H1 (cell line): ENCODE measurements at regions not wholly inside any gene's neighbourhood (a gene's known extent, or its start where the extent isn't known, plus 50 kb on each side); places are given as distances from the start of the nearest gene placed in this dataset.

Source experiments
- CTCF ChIA-PET: fragments of 300-600 bp; sonication (Branson Sonifier 250); formaldehyde crosslinking; loops from one replicate; lab custom pipeline; 2021; ENCODE audit not compliant: partially characterized antibody; lab: Charles Lee
- POLR2A ChIA-PET: fragments of 300-600 bp; sonication (Branson Sonifier 250); formaldehyde crosslinking; loops from one replicate; lab custom pipeline; 2021; ENCODE audit warnings: inconsistent platforms; ENCODE audit not compliant: partially characterized antibody; lab: Charles Lee
- DNase-seq, 2 experiments: peaks; one replicate each; pipeline versions ENCODE4 v3.0.0 to v3.0.0-alpha.2; 2010 to 2022; ENCODE audit warnings: low spot score in 2 of 2, low read depth in 1 of 2, mixed read lengths in 1 of 2
- FAIRE-seq: peaks from 2 replicates; lab custom pipeline; 2011; peaks lifted over from hg19 to GRCh38; lab: Jason Lieb, UNC
- H2AFZ ChIP-seq: 2 replicates; pipeline ENCODE4 v1.8.1; 2012; ENCODE audit warnings: low read length, inconsistent platforms
- H2AK5ac ChIP-seq: 2 replicates; pipeline ENCODE4 v1.6.1; 2013; ENCODE audit warnings: low read depth, low read length
- H2BK120ac ChIP-seq: replicated peaks from 2 replicates; pipeline ENCODE3; 2013; ENCODE audit warnings: low read depth, low read length, inconsistent platforms
- H2BK12ac ChIP-seq: 2 replicates; pipeline ENCODE4 v1.6.1; 2013; ENCODE audit warnings: low read depth, low read length
- H2BK15ac ChIP-seq: 2 replicates; pipeline ENCODE4 v1.6.1; 2013; ENCODE audit warnings: low read length
- H2BK20ac ChIP-seq: 2 replicates; pipeline ENCODE4 v1.6.1; 2013; ENCODE audit warnings: low read length
- H2BK5ac ChIP-seq: 2 replicates; pipeline ENCODE4 v1.6.1; 2013; ENCODE audit warnings: low read depth, low read length
- H3K14ac ChIP-seq: 2 replicates; pipeline ENCODE4 v1.6.1; 2013; ENCODE audit warnings: inconsistent platforms; ENCODE audit not compliant: insufficient read length
- H3K18ac ChIP-seq: 2 replicates; pipeline ENCODE4 v1.6.1; 2013; ENCODE audit warnings: low read length; ENCODE audit errors: extremely low read depth
- H3K23ac ChIP-seq: 2 replicates; pipeline ENCODE4 v1.6.1; 2013; ENCODE audit warnings: inconsistent platforms; ENCODE audit not compliant: insufficient read length
- H3K23me2 ChIP-seq: 2 replicates; pipeline ENCODE4 v1.6.1; 2013; ENCODE audit warnings: low read depth, low read length
- H3K27ac ChIP-seq: 2 replicates; pipeline ENCODE4 v1.6.1; 2011; ENCODE audit warnings: low read depth, low read length, inconsistent platforms
- H3K27me3 ChIP-seq, 4 experiments: replicated peaks in 1 of 4; 1 replicate in 1 of 4; 2 replicates in 3 of 4; pipeline versions ENCODE4 v1.6.1 to v1.8.1; 2011 to 2013; ENCODE audit warnings: low read length in 3 of 4, mild to moderate bottlenecking in 3 of 4, inconsistent platforms in 2 of 4, mixed read lengths in 2 of 4, moderate library complexity in 1 of 4; ENCODE audit not compliant: control insufficient read depth in 3 of 4, insufficient read depth in 3 of 4; ENCODE audit errors: extremely low read depth in 1 of 4
- H3K36me3 ChIP-seq, 4 experiments: 2 replicates each; pipeline versions ENCODE4 v1.6.1 to v1.8.1; 2011 to 2013; ENCODE audit warnings: mild to moderate bottlenecking in 4 of 4, low read length in 3 of 4, moderate library complexity in 2 of 4, control low read depth in 1 of 4, inconsistent platforms in 1 of 4; ENCODE audit not compliant: insufficient read depth in 4 of 4, control insufficient read depth in 2 of 4
- H3K4ac ChIP-seq: replicated peaks from 2 replicates; pipeline ENCODE3; 2013; ENCODE audit warnings: low read length, low read depth, mixed read lengths, inconsistent platforms; ENCODE audit not compliant: insufficient read length
- H3K4me1 ChIP-seq, 4 experiments: replicated peaks in 1 of 4; 1 replicate in 1 of 4; 2 replicates in 3 of 4; pipeline versions ENCODE4 v1.6.1 to v1.8.1; 2011 to 2013; ENCODE audit warnings: low read length in 3 of 4, inconsistent platforms in 2 of 4, mixed read lengths in 1 of 4; ENCODE audit not compliant: insufficient read depth in 4 of 4, control insufficient read depth in 3 of 4
- H3K4me2 ChIP-seq, 2 experiments: 2 replicates each; pipeline versions ENCODE4 v1.6.1 to v1.8.1; 2011 to 2013; ENCODE audit warnings: low read depth in 2 of 2, low read length in 2 of 2, control low read depth in 1 of 2, inconsistent platforms in 1 of 2, mild to moderate bottlenecking in 1 of 2; ENCODE audit not compliant: insufficient read depth in 1 of 2
- H3K4me3 ChIP-seq, 4 experiments: fragments of 200-600, 300-600 bp in 1 of 4; sonication (generic), shearing (Covaris generic), sonication (Bioruptor Twin) in 1 of 4; 2 replicates each; pipeline versions ENCODE4 v1.5.1 to v1.8.1; 2011 to 2016; ENCODE audit warnings: low read length in 4 of 4, low read depth in 3 of 4, control low read depth in 2 of 4, inconsistent platforms in 2 of 4, mild to moderate bottlenecking in 2 of 4, mixed read lengths in 1 of 4, moderate library complexity in 1 of 4; ENCODE audit not compliant: insufficient read depth in 2 of 4; ENCODE audit errors: extremely low read depth in 1 of 4
- H3K56ac ChIP-seq: replicated peaks from 2 replicates; pipeline ENCODE3; 2013; ENCODE audit warnings: low read depth, mild to moderate bottlenecking, mixed read lengths, low read length, inconsistent platforms; ENCODE audit not compliant: insufficient read length
- H3K79me1 ChIP-seq: 2 replicates; pipeline ENCODE4 v1.6.1; 2013; ENCODE audit warnings: low read depth, low read length, control low read depth
- H3K79me2 ChIP-seq, 2 experiments: 2 replicates each; pipeline versions ENCODE4 v1.6.1 to v1.8.1; 2012 to 2013; ENCODE audit warnings: low read length in 2 of 2, mild to moderate bottlenecking in 2 of 2, inconsistent platforms in 1 of 2; ENCODE audit not compliant: insufficient read depth in 2 of 2, control insufficient read depth in 1 of 2
- H3K9ac ChIP-seq, 4 experiments: replicated peaks in 1 of 4; 1 replicate in 1 of 4; 2 replicates in 3 of 4; pipeline versions ENCODE4 v1.6.1 to v1.8.1; 2011 to 2013; ENCODE audit warnings: low read depth in 3 of 4, low read length in 3 of 4, control low read depth in 2 of 4, mild to moderate bottlenecking in 2 of 4, moderate library complexity in 2 of 4, inconsistent platforms in 1 of 4; ENCODE audit errors: extremely low read depth in 1 of 4
- H3K9me3 ChIP-seq, 2 experiments: 2 replicates each; pipeline versions ENCODE4 v1.6.1 to v1.8.1; 2012 to 2013; ENCODE audit warnings: mild to moderate bottlenecking in 2 of 2, moderate library complexity in 2 of 2, control low read depth in 1 of 2, inconsistent platforms in 1 of 2, low read depth in 1 of 2, low read length in 1 of 2, mixed read lengths in 1 of 2; ENCODE audit not compliant: insufficient read depth in 2 of 2
- H4K20me1 ChIP-seq, 2 experiments: replicated peaks in 1 of 2; 2 replicates each; pipeline versions ENCODE3 to v1.8.1; 2011 to 2013; ENCODE audit warnings: inconsistent platforms in 2 of 2, low read length in 2 of 2, mild to moderate bottlenecking in 1 of 2; ENCODE audit not compliant: insufficient read depth in 2 of 2, control insufficient read depth in 1 of 2
- H4K5ac ChIP-seq: 2 replicates; pipeline ENCODE4 v1.6.1; 2013; ENCODE audit warnings: low read length, low read depth, mixed read lengths, inconsistent platforms; ENCODE audit not compliant: insufficient read length
- H4K8ac ChIP-seq: 2 replicates; pipeline ENCODE4 v1.8.0; 2013; ENCODE audit warnings: mild to moderate bottlenecking, moderate library complexity, low read length, inconsistent platforms; ENCODE audit not compliant: insufficient read depth; ENCODE audit errors: extremely low read depth
- H4K91ac ChIP-seq: replicated peaks from 2 replicates; pipeline ENCODE3; 2013; ENCODE audit warnings: low read length, mixed read lengths, inconsistent platforms; ENCODE audit not compliant: insufficient read length
- BCL11A ChIP-seq, 2 experiments: IDR thresholded peaks; one replicate each; pipeline ENCODE4 v1.6.1; 2011; ENCODE audit warnings: low read depth in 2 of 2, low read length in 2 of 2, mild to moderate bottlenecking in 2 of 2
- BRCA1 ChIP-seq: IDR thresholded peaks from 2 replicates; pipeline ENCODE4 v1.6.1; 2012; ENCODE audit warnings: low read depth, low read length, improper control_type of control experiment
- CHD1 ChIP-seq: IDR thresholded peaks from 2 replicates; pipeline ENCODE4 v1.6.1; 2012; ENCODE audit warnings: low read depth, low read length, improper control_type of control experiment
- CTBP2 ChIP-seq: IDR thresholded peaks from 2 replicates; pipeline ENCODE4 v1.7.0; 2011; ENCODE audit warnings: borderline replicate concordance, mild to moderate bottlenecking, moderate library complexity, mixed read lengths, low read length; ENCODE audit not compliant: insufficient read depth, insufficient read length
- E2F6 ChIP-seq: IDR thresholded peaks from 2 replicates; pipeline ENCODE4 v1.6.1; 2012; ENCODE audit warnings: inconsistent platforms
- JUND ChIP-seq: IDR thresholded peaks from 2 replicates; pipeline ENCODE4 v1.6.1; 2011; ENCODE audit warnings: mild to moderate bottlenecking, improper control_type of control experiment, low read length
- MAFK ChIP-seq: IDR thresholded peaks from 2 replicates; pipeline ENCODE4 v1.6.1; 2012; ENCODE audit warnings: low read depth, mild to moderate bottlenecking, improper control_type of control experiment, low read length
- RFX5 ChIP-seq: IDR thresholded peaks from 2 replicates; pipeline ENCODE4 v1.6.1; 2011; ENCODE audit warnings: low read depth, low read length, improper control_type of control experiment, borderline replicate concordance
- SAP30 ChIP-seq: fragments of 300-600 bp; sonication (generic); IDR thresholded peaks from 2 replicates; pipeline ENCODE4 v1.7.1; 2012; ENCODE audit warnings: low read length, moderate library complexity, mild to moderate bottlenecking, inconsistent platforms; ENCODE audit not compliant: insufficient read depth, insufficient replicate concordance
- SIX5 ChIP-seq: IDR thresholded peaks from 2 replicates; pipeline ENCODE4 v1.6.1; 2011; ENCODE audit warnings: mild to moderate bottlenecking, low read depth, low read length
- SP4 ChIP-seq: IDR thresholded peaks from 2 replicates; pipeline ENCODE4 v1.6.1; 2012; ENCODE audit warnings: low read length, inconsistent platforms
- SUZ12 ChIP-seq: fragments of 200-600 bp; sonication (generic); IDR thresholded peaks from 2 replicates; pipeline ENCODE4 v1.6.1; 2012; ENCODE audit warnings: mild to moderate bottlenecking, inconsistent platforms, low read length, moderate library complexity, mixed read lengths
- ZNF274 ChIP-seq: IDR thresholded peaks from 2 replicates; pipeline ENCODE4 v1.7.0; 2012; ENCODE audit warnings: low read length, borderline replicate concordance; ENCODE audit errors: extremely low read depth
- WGBS, 2 experiments: shearing (Covaris generic) in 1 of 2; methylation state at CpG; one replicate each; pipeline versions ENCODE4 v1.1.6 to v1.1.7; 2013 to 2015; ENCODE audit warnings: low lambda C conversion rate in 2 of 2, mixed read lengths in 2 of 2, inconsistent platforms in 1 of 2, low coverage in 1 of 2, missing lambda C conversion rate in 1 of 2; ENCODE audit not compliant: insufficient replicate concordance in 2 of 2, insufficient coverage in 1 of 2, insufficient read length in 1 of 2; ENCODE audit errors: extremely low coverage in 1 of 2, missing lambda C conversion rate in 1 of 2; 5-methylcytosine and 5-hydroxymethylcytosine counted together

GRCh38 chr18:25517881-25518715 is 166.1 kb upstream of the ZNF521 start:
- Histone ChIP-seq H2BK20ac (no peak overlapping the region), H3K14ac (no peak overlapping the region), H4K8ac (no peak overlapping the region), H4K5ac (no peak overlapping the region), H3K4ac (no peak overlapping the region), H2BK5ac (no peak overlapping the region), H3K56ac (no peak overlapping the region), H2AK5ac (no peak overlapping the region), H2BK12ac (no peak overlapping the region), H3K36me3 (no peaks in the 10 kb centered on the region), H3K27ac (no peak overlapping the region), H2AFZ (no peak overlapping the region), H3K4me2 (no peak overlapping the region), H3K79me2 (no peaks in the 10 kb centered on the region), H3K79me1 (no peaks in the 10 kb centered on the region), H3K9ac (no peak overlapping the region), H3K23me2 (no peaks in the 10 kb centered on the region), H3K27me3 (no peaks in the 10 kb centered on the region), H3K23ac (no peak overlapping the region), H3K9me3 (no peaks in the 10 kb centered on the region), H4K91ac (no peak overlapping the region), H2BK15ac (no peak overlapping the region), H3K18ac (no peak overlapping the region), H2BK120ac (no peak overlapping the region), H3K4me1 (no peaks in the 10 kb centered on the region; a peak in 1 of 7 replicates), H3K4me3 (no peak overlapping the region), H4K20me1 (no peaks in the 10 kb centered on the region)
- ChIA-PET CTCF (no interaction called here), POLR2A (no interaction called here)
- FAIRE-seq, result no peak
- no peak for DNase-seq
- 88% methylated on average over 6 of the region's 6 CpGs; no CpG with 5 or more reads in 1 of the 2 experiments for WGBS, 2 experiments
- TF ChIP-seq MAFK (no peak), SP4 (no peak), RFX5 (no peak), JUND (no peak), ZNF274 (no peak), BRCA1 (no peak), SIX5 (no peak), BCL11A (IDR thresholded peaks at IDR 0.05; ENCODE audit: low read depth in 2 of 2, low read length in 2 of 2) (no peak), CHD1 (no peak), SAP30 (no peak), SUZ12 (no peak), CTBP2 (no peak), E2F6 (no peak)
